ENCODE measurements at regions not wholly inside any gene's neighbourhood (a gene's known extent, or its start where the extent isn't known, plus 50 kb on each side); places are given as distances from the start of the nearest gene placed in this dataset.

GRCh38 chr4:126172126-126172525, 857.4 kb downstream of the FAT4 start:
- H3K36me3 ChIP-seq: no peaks in the 10 kb centered on the region
- H3K4me3 ChIP-seq: no peak overlapping the region
- intact Hi-C loops (cut with DNase I): no loop called here
- TF ChIP-seq EP300 (IDR thresholded peaks at IDR 0.05) (no peak), CTCF (IDR thresholded peaks at IDR 0.05) (no peak), POLR2A (IDR thresholded peaks at IDR 0.05) (no peak)
- H3K4me1 ChIP-seq (ENCODE audit: insufficient read depth): no peaks in the 10 kb centered on the region
- no peak overlapping the region for H3K27ac ChIP-seq
- no peak for DNase-seq
- no peaks in the 10 kb centered on the region for H3K27me3 ChIP-seq
- 93% methylated on average over 1 of the region's 1 CpG for WGBS, 3 donors
- no peaks in the 10 kb centered on the region for H3K9me3 ChIP-seq

- Histone ChIP-seq H3K9me3 (no peaks in the 10 kb centered on the region), H3K4me1 (ENCODE audit: insufficient read depth) (no peaks in the 10 kb centered on the region), H3K4me3 (no peak overlapping the region), H3K27ac (no peak overlapping the region), H3K27me3 (no peaks in the 10 kb centered on the region), H3K36me3 (no peaks in the 10 kb centered on the region)
- no peak for DNase-seq
- TF ChIP-seq CTCF (IDR thresholded peaks at IDR 0.05) (no peak), POLR2A (IDR thresholded peaks at IDR 0.05) (no peak), EP300 (IDR thresholded peaks at IDR 0.05) (no peak)
- intact Hi-C loops (cut with DNase I): no loop called here
- 93 to 99% (median 97%) methylated on average over 2 of the region's 2 CpGs for WGBS, 3 donors
Measured at GRCh38 chr4:126174627-126175026, 859.9 kb downstream of the FAT4 start.

GRCh38 chr4:126180642-126181041, 865.9 kb downstream of the FAT4 start:
- no peaks in the 10 kb centered on the region for H3K4me1 ChIP-seq (ENCODE audit: insufficient read depth)
- no peaks in the 10 kb centered on the region for H3K27me3 ChIP-seq
- no peak for DNase-seq
- H3K36me3 ChIP-seq: no peaks in the 10 kb centered on the region
- H3K4me3 ChIP-seq: no peak overlapping the region
- intact Hi-C loops (cut with DNase I): no loop called here
- H3K9me3 ChIP-seq: no peaks in the 10 kb centered on the region
- no peak overlapping the region for H3K27ac ChIP-seq
- TF ChIP-seq EP300 (IDR thresholded peaks at IDR 0.05): no peak
- TF ChIP-seq POLR2A (IDR thresholded peaks at IDR 0.05): no peak
- TF ChIP-seq CTCF (IDR thresholded peaks at IDR 0.05): no peak

GRCh38 chr4:126182336-126182735, 867.6 kb downstream of the FAT4 start:
- H3K4me1 ChIP-seq (ENCODE audit: insufficient read depth): no peaks in the 10 kb centered on the region

More at GRCh38 chr4:126182336-126182735, 867.6 kb downstream of the FAT4 start:
- no peak for DNase-seq
- Histone ChIP-seq H3K9me3 (no peaks in the 10 kb centered on the region), H3K4me3 (no peak overlapping the region), H3K27me3 (no peaks in the 10 kb centered on the region), H3K27ac (no peak overlapping the region), H3K36me3 (no peaks in the 10 kb centered on the region)
- TF ChIP-seq CTCF (IDR thresholded peaks at IDR 0.05): no peak
- no peak for TF ChIP-seq POLR2A (IDR thresholded peaks at IDR 0.05)
- no peak for TF ChIP-seq EP300 (IDR thresholded peaks at IDR 0.05)
- 55 to 70% (median 59%) methylated on average over 1 of the region's 1 CpG for WGBS, 3 donors
- intact Hi-C loops (cut with DNase I): no loop called here
